ENCODE measurements at regions not wholly inside any gene's neighbourhood (a gene's known extent, or its start where the extent isn't known, plus 50 kb on each side); places are given as distances from the start of the nearest gene placed in this dataset.

- Histone ChIP-seq H2BK12ac (ENCODE audit: insufficient read length, low read depth, low read length) (no peak overlapping the region), H2AFZ (ENCODE audit: low read length) (no peak overlapping the region), H3T11ph (ENCODE audit: low read length) (no peak overlapping the region), H3K56ac (ENCODE audit: insufficient read length, low read depth, low read length) (no peak overlapping the region), H2BK15ac (ENCODE audit: low read depth, low read length) (no peak overlapping the region), H3K9ac (ENCODE audit: extremely low read depth, insufficient read length, low read length) (no peak overlapping the region), H4K20me1 (ENCODE audit: control insufficient read depth, insufficient read depth, insufficient read length) (no peaks in the 10 kb centered on the region), H4K91ac (ENCODE audit: insufficient read length, low read depth, low read length) (no peak overlapping the region), H4K5ac (ENCODE audit: insufficient read length, low read depth, low read length) (no peak overlapping the region), H4K8ac (replicated peaks; ENCODE audit: insufficient read length, low read depth, low read length) (no peak overlapping the region), H3K79me2 (ENCODE audit: insufficient read depth, low read length) (no peaks in the 10 kb centered on the region), H2BK5ac (ENCODE audit: insufficient read length, low read length) (no peak overlapping the region), H3K4me1 (ENCODE audit: insufficient read depth, low read length) (no peaks in the 10 kb centered on the region), H3K23ac (ENCODE audit: insufficient read length, low read depth, low read length) (no peak overlapping the region), H2AK5ac (ENCODE audit: insufficient read length, low read length) (no peak overlapping the region), H3K4ac (ENCODE audit: low read depth, low read length) (no peak overlapping the region), H3K4me2 (ENCODE audit: insufficient read depth, insufficient read length, low read length) (no peak overlapping the region), H3K9me3 (ENCODE audit: control insufficient read depth, low read depth, low read length) (no peaks in the 10 kb centered on the region), H3K79me1 (ENCODE audit: insufficient read depth, low read depth, low read length, poor library complexity, severe bottlenecking) (no peaks in the 10 kb centered on the region), H3K18ac (ENCODE audit: insufficient read length, low read depth, low read length) (no peak overlapping the region), H2BK120ac (ENCODE audit: low read depth, low read length, poor library complexity, severe bottlenecking) (no peak overlapping the region), H3K23me2 (ENCODE audit: insufficient read length, low read depth, low read length, poor library complexity, severe bottlenecking) (no peaks in the 10 kb centered on the region), H3K14ac (ENCODE audit: insufficient read depth, low read length) (no peak overlapping the region), H3K27me3 (ENCODE audit: insufficient read depth, low read length) (no peaks in the 10 kb centered on the region), H3K27ac (ENCODE audit: insufficient read length, low read depth, low read length) (no peak overlapping the region), H2BK20ac (ENCODE audit: low read depth, low read length, poor library complexity, severe bottlenecking) (no peak overlapping the region)
- no CpG with 5 or more reads among the region's 2 CpGs for WGBS (ENCODE audit: extremely low coverage, insufficient read length, low lambda C conversion rate)
- H3K4me3 Mint-ChIP-seq, result no peak overlapping the region
- no peaks in the 10 kb centered on the region for H3K36me3 Mint-ChIP-seq (ENCODE audit: insufficient read depth in 1 of 3, low read depth in 3 of 3)
- H3K4me1 Mint-ChIP-seq, result peaks cover 9 to 12% of the 10 kb centered on the region in 2 experiments; a peak in 3 of 4 replicates
- DNase-seq, result no peak
- no peaks in the 10 kb centered on the region for H3K27me3 Mint-ChIP-seq (ENCODE audit: low read depth)
- no peaks in the 10 kb centered on the region for H3K9me3 Mint-ChIP-seq
- no peak for TF ChIP-seq CTCF (conservative IDR thresholded peaks at IDR 0.05)
- H3K27ac Mint-ChIP-seq, result no peak overlapping the region
Measured at GRCh38 chr18:64717026-64717425, 568.1 kb upstream of the LINC00305 start.
